Transverse colon (tissue), 4 donors: ENCODE measurements at regions not wholly inside any gene's neighbourhood (a gene's known extent, or its start where the extent isn't known, plus 50 kb on each side); places are given as distances from the start of the nearest gene placed in this dataset.

Experiments used
- CTCF ChIP-seq, 5 experiments: fragments of 200-600 bp in 3 of 5; fragments of 450-650 bp in 2 of 5; sonication (generic) in 3 of 5; IDR thresholded peaks; 1 replicate in 2 of 5; 2 replicates in 3 of 5; pipeline ENCODE4 v1.5.1; 2016 to 2017; ENCODE audit warnings: antibody characterized with exemption in 5 of 5, inconsistent platforms in 3 of 5, mild to moderate bottlenecking in 2 of 5, moderate library complexity in 1 of 5
- EP300 ChIP-seq: sonication (generic); formaldehyde crosslinking; IDR thresholded peaks from one replicate; pipeline ENCODE4 v1.6.1; 2017; ENCODE audit warnings: antibody characterized with exemption, low read depth
- POLR2A ChIP-seq: fragments of 450-650 bp; IDR thresholded peaks from one replicate; pipeline ENCODE4 v1.6.1; 2016; ENCODE audit warnings: antibody characterized with exemption, mild to moderate bottlenecking, moderate library complexity
- POLR2AphosphoS5 ChIP-seq, 3 donors: sonication (generic); formaldehyde crosslinking; IDR thresholded peaks; one replicate each; pipeline ENCODE4 v1.6.1; 2016; ENCODE audit warnings: antibody characterized with exemption in 3 of 3

- TF ChIP-seq CTCF (IDR thresholded peaks at IDR 0.05), result no peak
- TF ChIP-seq POLR2A, result no peak
- no peak for TF ChIP-seq POLR2AphosphoS5 (IDR thresholded peaks at IDR 0.05)
- TF ChIP-seq EP300, result no peak
These were observed 59.8 kb upstream of the ANXA1 start for GRCh38 chr9:73091909-73092308.
